Right lobe of liver (tissue), 6 donors: ENCODE measurements at regions not wholly inside any gene's neighbourhood (a gene's known extent, or its start where the extent isn't known, plus 50 kb on each side); places are given as distances from the start of the nearest gene placed in this dataset.

Experiments used
- ATAC-seq, 4 donors: fragments of 200-7000 bp; cut with Tn5 transposase; one replicate each; pipeline ENCODE4 v1.9.1; 2020; ENCODE audit warnings: mild to moderate bottlenecking in 4 of 4, moderate library complexity in 4 of 4
- DNase-seq, 3 donors: peaks; one replicate each; pipeline ENCODE4 v3.0.0-alpha.2; 2020
- H3K27ac ChIP-seq, 3 donors: fragments of 200-600 bp; one replicate each; pipeline ENCODE4 v1.8.0; 2022
- H3K27me3 ChIP-seq, 2 donors: fragments of 200-600 bp; one replicate each; pipeline ENCODE4 v1.8.0; 2022
- H3K36me3 ChIP-seq, 4 donors: fragments of 200-600 bp; sonication (generic) in 1 of 4; one replicate each; pipeline versions ENCODE4 v1.5.1 to v1.8.0; 2017 to 2022; ENCODE audit warnings: control low read depth in 1 of 4
- H3K4me1 ChIP-seq, 4 donors: fragments of 200-600 bp; sonication (generic) in 1 of 4; one replicate each; pipeline versions ENCODE4 v1.5.1 to v1.8.0; 2017 to 2022; ENCODE audit warnings: control low read depth in 1 of 4
- H3K4me3 ChIP-seq, 3 donors: fragments of 200-600 bp; one replicate each; pipeline ENCODE4 v1.8.0; 2022
- H3K9me3 ChIP-seq, 4 donors: fragments of 200-600 bp; sonication (generic) in 1 of 4; one replicate each; pipeline versions ENCODE4 v1.5.1 to v1.8.0; 2017 to 2022; ENCODE audit warnings: control low read depth in 1 of 4
- POLR2A ChIP-seq: fragments of 450-650 bp; IDR thresholded peaks from one replicate; pipeline ENCODE4 v1.6.1; 2017; ENCODE audit warnings: antibody characterized with exemption, mild to moderate bottlenecking
- WGBS: methylation state at CpG from one replicate; pipeline ENCODE4 v1.1.6; 2018; ENCODE audit warnings: low coverage, low lambda C conversion rate; ENCODE audit not compliant: insufficient coverage; ENCODE audit errors: missing lambda C conversion rate; 5-methylcytosine and 5-hydroxymethylcytosine counted together
- intact Hi-C, 2 donors: fragments of 100-400 bp; cut with DNase I; formaldehyde crosslinking; loops; one replicate each; pipeline versions ENCODE4 v1.11.2 to v1.14.1; 2022
- TF ChIP-seq, protein P1 (sequence below), 4 donors: fragments of 200-600 bp in 3 of 4; fragments of 450-650 bp in 1 of 4; IDR thresholded peaks; one replicate each; pipeline versions ENCODE4 v1.5.1 to v1.8.0; 2016 to 2022; ENCODE audit warnings: antibody characterized with exemption in 4 of 4, mild to moderate bottlenecking in 2 of 4
- donor health status: DM: no; HTN: yes; CAD: no.
- donor health status: DM: no; HTN: no; CAD: no.
- donor health status: DM: no; HTN: no; CAD: no.
- donor health status: DM: no; HTN: yes; CAD: no.
- donor health status: DM: no; HTN: yes; CAD: no.

DNA sequence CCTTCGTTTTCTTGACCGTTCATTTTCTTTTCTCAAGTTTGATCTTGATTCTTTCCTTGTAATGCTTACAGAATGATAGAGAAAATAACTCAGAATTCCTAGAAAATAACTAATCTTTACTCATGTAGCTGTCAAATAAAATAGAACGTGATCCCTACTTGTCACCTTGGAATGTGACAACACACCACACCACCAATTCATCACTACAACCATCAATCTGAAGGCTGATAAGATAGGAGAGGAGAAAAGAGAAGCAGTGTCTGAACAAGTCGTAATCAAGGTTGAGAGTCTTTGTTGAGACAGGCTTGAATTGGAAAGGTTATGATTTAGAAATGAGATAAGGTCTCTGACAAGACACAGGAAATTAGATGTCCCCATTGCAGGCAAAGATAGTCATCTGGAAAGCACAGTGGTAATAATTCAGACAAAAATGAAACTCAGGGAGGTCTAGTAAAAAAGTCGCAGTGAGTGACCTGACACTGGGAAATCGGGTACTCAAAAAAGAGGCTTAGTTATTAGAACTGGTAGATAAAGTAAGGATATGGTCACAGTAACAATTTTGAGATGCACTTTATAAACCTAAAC is 456.2 kb downstream of the FAT4 start:
- intact Hi-C loops = no loop called here
- H3K4me3 ChIP-seq = no peak overlapping the region
- TF ChIP-seq POLR2A = no peak
- TF ChIP-seq, protein P1, sequence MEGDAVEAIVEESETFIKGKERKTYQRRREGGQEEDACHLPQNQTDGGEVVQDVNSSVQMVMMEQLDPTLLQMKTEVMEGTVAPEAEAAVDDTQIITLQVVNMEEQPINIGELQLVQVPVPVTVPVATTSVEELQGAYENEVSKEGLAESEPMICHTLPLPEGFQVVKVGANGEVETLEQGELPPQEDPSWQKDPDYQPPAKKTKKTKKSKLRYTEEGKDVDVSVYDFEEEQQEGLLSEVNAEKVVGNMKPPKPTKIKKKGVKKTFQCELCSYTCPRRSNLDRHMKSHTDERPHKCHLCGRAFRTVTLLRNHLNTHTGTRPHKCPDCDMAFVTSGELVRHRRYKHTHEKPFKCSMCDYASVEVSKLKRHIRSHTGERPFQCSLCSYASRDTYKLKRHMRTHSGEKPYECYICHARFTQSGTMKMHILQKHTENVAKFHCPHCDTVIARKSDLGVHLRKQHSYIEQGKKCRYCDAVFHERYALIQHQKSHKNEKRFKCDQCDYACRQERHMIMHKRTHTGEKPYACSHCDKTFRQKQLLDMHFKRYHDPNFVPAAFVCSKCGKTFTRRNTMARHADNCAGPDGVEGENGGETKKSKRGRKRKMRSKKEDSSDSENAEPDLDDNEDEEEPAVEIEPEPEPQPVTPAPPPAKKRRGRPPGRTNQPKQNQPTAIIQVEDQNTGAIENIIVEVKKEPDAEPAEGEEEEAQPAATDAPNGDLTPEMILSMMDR (IDR thresholded peaks at IDR 0.05) = no peak
- no peaks in the 10 kb centered on the region for H3K27me3 ChIP-seq
- no peaks in the 10 kb centered on the region for H3K36me3 ChIP-seq
- 56% methylated on average over 6 of the region's 6 CpGs for WGBS
- no peak overlapping the region for H3K27ac ChIP-seq
- no peak for DNase-seq
- H3K9me3 ChIP-seq = no peaks in the 10 kb centered on the region
- no peak for ATAC-seq
- H3K4me1 ChIP-seq = no peaks in the 10 kb centered on the region

DNA sequence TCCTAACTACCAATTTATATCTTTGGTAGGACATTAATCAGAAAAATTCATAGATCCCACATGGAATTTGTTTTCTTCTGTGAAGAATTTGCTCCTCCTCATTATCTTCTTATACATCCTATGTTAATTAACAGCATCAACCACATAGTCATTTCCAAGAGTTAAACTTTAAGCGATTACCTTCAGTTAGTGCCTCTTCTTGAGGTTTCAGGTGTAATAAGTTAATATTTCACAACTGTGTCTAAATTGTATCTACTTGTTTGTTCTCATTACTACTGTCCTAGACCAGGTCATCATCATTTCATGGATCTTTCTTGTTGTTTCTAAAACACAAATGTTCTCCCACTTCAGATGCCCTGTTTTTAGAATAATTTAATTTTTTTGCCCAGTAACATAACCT is 457.9 kb downstream of the FAT4 start:
- H3K4me1 ChIP-seq = no peaks in the 10 kb centered on the region
- intact Hi-C loops = no loop called here
- TF ChIP-seq, protein P1 (IDR thresholded peaks at IDR 0.05) = no peak
- no peak for TF ChIP-seq POLR2A
- no peaks in the 10 kb centered on the region for H3K9me3 ChIP-seq
- H3K27me3 ChIP-seq = no peaks in the 10 kb centered on the region
- no peak overlapping the region for H3K4me3 ChIP-seq
- no peak overlapping the region for H3K27ac ChIP-seq
- ATAC-seq (no peak), DNase-seq (no peak)
- H3K36me3 ChIP-seq = no peaks in the 10 kb centered on the region
- 50% methylated on average over 1 of the region's 1 CpG for WGBS

DNA sequence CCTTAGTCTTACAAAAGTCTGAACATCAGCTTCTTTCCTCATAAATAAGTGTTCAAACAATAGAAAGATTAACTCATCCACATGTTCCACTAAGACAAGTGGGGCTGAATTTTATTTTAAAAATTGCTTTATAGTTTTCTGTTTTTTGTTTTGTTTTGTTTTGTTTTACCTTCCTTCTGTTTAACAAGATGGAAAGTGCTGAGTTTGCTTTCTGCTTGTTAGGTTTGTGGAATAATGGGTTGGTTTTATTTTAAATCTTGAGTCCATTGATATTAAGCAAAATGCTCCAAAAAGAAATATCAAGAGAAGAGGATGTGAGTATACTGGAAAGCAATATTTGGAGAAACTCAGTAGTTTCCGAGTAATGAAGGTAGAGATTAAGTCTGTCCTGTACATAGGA is 458.7 kb downstream of the FAT4 start:
- Histone ChIP-seq H3K27ac (no peak overlapping the region), H3K36me3 (no peaks in the 10 kb centered on the region), H3K4me1 (no peaks in the 10 kb centered on the region), H3K27me3 (no peaks in the 10 kb centered on the region), H3K9me3 (no peaks in the 10 kb centered on the region), H3K4me3 (no peak overlapping the region)
- intact Hi-C loops = no loop called here
- no peak for TF ChIP-seq POLR2A
- TF ChIP-seq, protein P1 (IDR thresholded peaks at IDR 0.05) = no peak
- 43% methylated on average over 1 of the region's 1 CpG for WGBS
- DNase-seq = no peak
- ATAC-seq = no peak

DNA sequence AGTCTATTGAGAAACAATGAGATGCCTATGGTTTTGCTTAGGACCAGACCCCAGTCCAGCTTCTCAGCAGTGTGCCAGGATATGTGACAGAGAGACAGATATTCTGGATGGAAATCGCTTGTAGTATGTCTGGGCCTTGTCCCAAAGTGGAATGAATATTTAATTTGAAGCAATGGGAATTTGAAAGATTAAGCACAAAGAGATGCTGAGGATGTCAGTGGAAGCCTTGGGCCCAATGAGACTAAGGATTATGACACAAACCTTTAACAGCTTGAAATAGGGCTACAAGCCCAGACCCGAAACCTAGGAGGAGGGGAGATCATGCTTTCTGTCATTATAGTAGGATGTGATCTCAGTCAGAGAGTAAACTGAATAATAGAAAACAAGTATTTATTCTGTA is 459.2 kb downstream of the FAT4 start:
- Histone ChIP-seq H3K9me3 (no peaks in the 10 kb centered on the region), H3K4me3 (no peak overlapping the region), H3K27me3 (no peaks in the 10 kb centered on the region), H3K36me3 (no peaks in the 10 kb centered on the region), H3K27ac (no peak overlapping the region), H3K4me1 (no peaks in the 10 kb centered on the region)
- DNase-seq (no peak), ATAC-seq (no peak)
- 77% methylated on average over 2 of the region's 2 CpGs for WGBS
- no peak for TF ChIP-seq POLR2A
- TF ChIP-seq, protein P1 (IDR thresholded peaks at IDR 0.05) = no peak
- intact Hi-C loops = no loop called here

DNA sequence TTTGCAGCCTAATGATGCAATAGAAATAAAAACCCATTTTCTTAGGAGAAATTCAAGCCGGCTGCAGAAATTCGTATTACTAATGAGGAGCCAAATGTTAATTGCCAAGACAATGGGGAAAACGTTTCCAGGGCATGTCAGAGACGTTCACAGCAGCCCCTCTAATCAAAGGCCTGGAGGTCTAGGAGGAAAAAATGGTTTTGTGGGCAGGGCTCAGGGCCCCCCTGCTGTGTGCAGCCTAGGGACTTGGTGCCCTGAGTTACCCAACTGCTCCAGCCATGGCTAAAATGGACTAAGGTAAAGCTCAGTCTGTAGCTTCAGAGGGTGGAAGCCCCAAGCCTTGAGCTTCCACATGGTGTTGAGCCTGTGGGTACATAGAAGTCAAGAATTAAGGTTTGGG is 461.4 kb downstream of the FAT4 start:
- H3K9me3 ChIP-seq = no peaks in the 10 kb centered on the region
- intact Hi-C loops = no loop called here
- no peaks in the 10 kb centered on the region for H3K4me1 ChIP-seq
- no peak overlapping the region for H3K27ac ChIP-seq
- no peaks in the 10 kb centered on the region for H3K36me3 ChIP-seq
- no peaks in the 10 kb centered on the region for H3K27me3 ChIP-seq
- TF ChIP-seq, protein P1 (IDR thresholded peaks at IDR 0.05) = no peak
- no peak for TF ChIP-seq POLR2A
- no peak overlapping the region for H3K4me3 ChIP-seq
- 39% methylated on average over 4 of the region's 4 CpGs for WGBS
- ATAC-seq (no peak), DNase-seq (no peak)
